Panc1 (cell line): ENCODE measurements at regions not wholly inside any gene's neighbourhood (a gene's known extent, or its start where the extent isn't known, plus 50 kb on each side); places are given as distances from the start of the nearest gene placed in this dataset.

Experiments
- CTCF ChIP-seq: fragments of 450-650 bp; IDR thresholded peaks from 2 replicates; pipeline ENCODE4 v1.5.1; 2017; ENCODE audit warnings: mild to moderate bottlenecking
- POLR2AphosphoS5 ChIP-seq: IDR thresholded peaks from 2 replicates; pipeline ENCODE4 v1.6.1; 2012; ENCODE audit warnings: mild to moderate bottlenecking, low read depth, low read length, moderate library complexity
- REST ChIP-seq, 2 experiments: IDR thresholded peaks; 2 replicates each; pipeline ENCODE4 v1.6.1; 2011 to 2012; ENCODE audit warnings: low read depth in 2 of 2, control low read depth in 1 of 2, low read length in 1 of 2, mild to moderate bottlenecking in 1 of 2, moderate library complexity in 1 of 2; ENCODE audit not compliant: insufficient read depth in 1 of 2
- SIN3A ChIP-seq: IDR thresholded peaks from 2 replicates; pipeline ENCODE4 v1.6.1; 2012; ENCODE audit warnings: low read depth, mild to moderate bottlenecking, low read length, moderate library complexity, borderline replicate concordance; ENCODE audit not compliant: insufficient read depth
- TCF7L2 ChIP-seq: IDR thresholded peaks from 2 replicates; pipeline ENCODE4 v1.6.1; 2011; ENCODE audit warnings: mild to moderate bottlenecking, low read depth, low read length, inconsistent platforms

DNA sequence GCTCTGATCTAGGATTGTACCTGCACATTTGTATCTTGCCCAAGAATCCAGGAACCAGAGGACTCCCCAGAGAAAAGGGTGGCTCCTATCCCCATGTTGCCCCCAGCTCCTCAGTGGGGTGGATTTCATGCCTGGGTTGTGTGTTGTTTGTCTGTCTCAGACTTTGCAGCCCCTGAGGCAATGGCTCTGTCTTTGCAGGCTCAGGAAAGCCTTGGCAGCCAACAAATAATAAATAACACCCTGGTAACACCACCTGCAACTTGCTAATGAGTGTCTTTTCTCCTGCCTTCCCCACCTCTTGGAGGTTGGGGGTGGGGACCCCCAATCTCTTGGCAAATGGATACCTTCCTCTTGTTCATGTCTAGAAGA, 65.2 kb upstream of the CISTR start:
- TF ChIP-seq CTCF (no peak), REST (IDR thresholded peaks at IDR 0.05; ENCODE audit: insufficient read depth in 1 of 2, low read depth in 2 of 2, low read length in 1 of 2) (no peak), TCF7L2 (no peak), POLR2AphosphoS5 (no peak), SIN3A (no peak)
